Neural cell (in vitro differentiated cells): ENCODE measurements at regions not wholly inside any gene's neighbourhood (a gene's known extent, or its start where the extent isn't known, plus 50 kb on each side); places are given as distances from the start of the nearest gene placed in this dataset.
"Not testable (repeated sequence)": the region's sequence is repeated elsewhere in the genome, so short reads cannot be mapped to it uniquely, and the experiment has no call there.

Experiments
- CTCF ChIP-seq: fragments of 450-650 bp; IDR thresholded peaks from 2 replicates; pipeline ENCODE4 v1.5.1; 2014; ENCODE audit warnings: antibody characterized with exemption, mild to moderate bottlenecking, moderate library complexity; ENCODE audit not compliant: poor library complexity, severe bottlenecking
- EP300 ChIP-seq: fragments of 450-650 bp; conservative IDR thresholded peaks from 2 replicates; pipeline ENCODE4 v1.6.1; 2014; ENCODE audit warnings: antibody characterized with exemption, mild to moderate bottlenecking, moderate library complexity; ENCODE audit not compliant: poor library complexity, severe bottlenecking
- EZH2 ChIP-seq: fragments of 200-600, 300-800 bp; shearing (Covaris generic), sonication (generic); IDR thresholded peaks from 2 replicates; pipeline ENCODE4 v1.6.1; 2014; ENCODE audit warnings: antibody characterized with exemption, low read length, borderline replicate concordance, mild to moderate bottlenecking; ENCODE audit not compliant: insufficient read depth, poor library complexity, severe bottlenecking
- POLR2AphosphoS5 ChIP-seq: IDR thresholded peaks from 2 replicates; pipeline ENCODE4 v1.6.1; 2012
- TAF1 ChIP-seq: IDR thresholded peaks from 2 replicates; pipeline ENCODE4 v1.6.1; 2012; ENCODE audit warnings: low read depth
- TF ChIP-seq, protein P1 (sequence below): IDR thresholded peaks from 2 replicates; pipeline ENCODE4 v1.6.1; 2012; ENCODE audit warnings: borderline replicate concordance

GRCh38 chr22:44619560-44620128, 82.4 kb upstream of the PRR5 start:
- TF ChIP-seq CTCF, TAF1, EZH2, POLR2AphosphoS5, EP300: not testable (repeated sequence)
- TF ChIP-seq, protein P1, sequence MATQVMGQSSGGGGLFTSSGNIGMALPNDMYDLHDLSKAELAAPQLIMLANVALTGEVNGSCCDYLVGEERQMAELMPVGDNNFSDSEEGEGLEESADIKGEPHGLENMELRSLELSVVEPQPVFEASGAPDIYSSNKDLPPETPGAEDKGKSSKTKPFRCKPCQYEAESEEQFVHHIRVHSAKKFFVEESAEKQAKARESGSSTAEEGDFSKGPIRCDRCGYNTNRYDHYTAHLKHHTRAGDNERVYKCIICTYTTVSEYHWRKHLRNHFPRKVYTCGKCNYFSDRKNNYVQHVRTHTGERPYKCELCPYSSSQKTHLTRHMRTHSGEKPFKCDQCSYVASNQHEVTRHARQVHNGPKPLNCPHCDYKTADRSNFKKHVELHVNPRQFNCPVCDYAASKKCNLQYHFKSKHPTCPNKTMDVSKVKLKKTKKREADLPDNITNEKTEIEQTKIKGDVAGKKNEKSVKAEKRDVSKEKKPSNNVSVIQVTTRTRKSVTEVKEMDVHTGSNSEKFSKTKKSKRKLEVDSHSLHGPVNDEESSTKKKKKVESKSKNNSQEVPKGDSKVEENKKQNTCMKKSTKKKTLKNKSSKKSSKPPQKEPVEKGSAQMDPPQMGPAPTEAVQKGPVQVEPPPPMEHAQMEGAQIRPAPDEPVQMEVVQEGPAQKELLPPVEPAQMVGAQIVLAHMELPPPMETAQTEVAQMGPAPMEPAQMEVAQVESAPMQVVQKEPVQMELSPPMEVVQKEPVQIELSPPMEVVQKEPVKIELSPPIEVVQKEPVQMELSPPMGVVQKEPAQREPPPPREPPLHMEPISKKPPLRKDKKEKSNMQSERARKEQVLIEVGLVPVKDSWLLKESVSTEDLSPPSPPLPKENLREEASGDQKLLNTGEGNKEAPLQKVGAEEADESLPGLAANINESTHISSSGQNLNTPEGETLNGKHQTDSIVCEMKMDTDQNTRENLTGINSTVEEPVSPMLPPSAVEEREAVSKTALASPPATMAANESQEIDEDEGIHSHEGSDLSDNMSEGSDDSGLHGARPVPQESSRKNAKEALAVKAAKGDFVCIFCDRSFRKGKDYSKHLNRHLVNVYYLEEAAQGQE, result not testable (repeated sequence)
